Muscle of leg (tissue), 3 donors: ENCODE measurements at regions not wholly inside any gene's neighbourhood (a gene's known extent, or its start where the extent isn't known, plus 50 kb on each side); places are given as distances from the start of the nearest gene placed in this dataset.

Source experiments
- DNase-seq: peaks from one replicate; pipeline ENCODE4 v3.0.0; 2013
- H3K27ac ChIP-seq: one replicate; pipeline ENCODE4 v1.5.1; 2013; ENCODE audit warnings: mild to moderate bottlenecking, low read length, control low read depth
- H3K27me3 ChIP-seq: one replicate; pipeline ENCODE4 v1.6.1; 2013; ENCODE audit warnings: low read length; ENCODE audit not compliant: control insufficient read depth, insufficient read depth
- H3K36me3 ChIP-seq: one replicate; pipeline ENCODE4 v1.6.1; 2013; ENCODE audit warnings: low read length; ENCODE audit not compliant: control insufficient read depth, insufficient read depth
- H3K4me1 ChIP-seq: one replicate; pipeline ENCODE4 v1.6.1; 2013; ENCODE audit warnings: low read length; ENCODE audit not compliant: control insufficient read depth, insufficient read depth
- H3K4me3 ChIP-seq: one replicate; pipeline ENCODE4 v1.5.1; 2013; ENCODE audit warnings: low read length, control low read depth
- H3K9me3 ChIP-seq: replicated peaks from 2 replicates; pipeline ENCODE4 v1.6.1; 2013; ENCODE audit warnings: low read depth, low read length; ENCODE audit not compliant: control insufficient read depth
- WGBS: methylation state at CpG from one replicate; pipeline ENCODE4 v1.1.5; 2013; ENCODE audit warnings: missing lambda C conversion rate; ENCODE audit not compliant: insufficient coverage; 5-methylcytosine and 5-hydroxymethylcytosine counted together

GRCh38 chr2:193334401-193334800 lies 1139.7 kb upstream of the TMEFF2 start:
- no peaks in the 10 kb centered on the region for H3K36me3 ChIP-seq
- no peak for DNase-seq
- no peaks in the 10 kb centered on the region for H3K9me3 ChIP-seq
- no peaks in the 10 kb centered on the region for H3K27me3 ChIP-seq
- no peaks in the 10 kb centered on the region for H3K4me1 ChIP-seq
- WGBS, result no CpG with 5 or more reads among the region's 1 CpG
- H3K4me3 ChIP-seq, result no peak overlapping the region
- H3K27ac ChIP-seq, result no peak overlapping the region

DNA sequence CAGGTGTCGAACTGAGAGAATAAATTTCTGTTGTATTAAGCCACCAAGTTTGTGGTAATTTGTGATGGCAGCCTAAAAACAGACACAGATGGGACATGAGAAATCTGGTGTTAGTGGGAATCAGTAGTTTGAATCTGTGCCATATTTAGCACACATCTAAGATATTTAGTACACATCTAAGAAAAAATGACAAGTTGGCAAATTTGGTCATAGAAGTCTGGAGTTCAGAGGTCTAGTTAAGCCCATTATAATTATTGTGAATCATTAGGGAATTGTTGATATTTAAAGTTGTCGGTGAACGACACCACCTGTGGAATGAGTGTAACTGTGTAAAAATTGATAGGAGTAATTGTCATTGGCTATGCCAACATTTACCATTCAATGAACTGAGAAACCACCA lies 1138.8 kb upstream of the TMEFF2 start:
- WGBS, result no CpG with 5 or more reads among the region's 3 CpGs
- no peaks in the 10 kb centered on the region for H3K36me3 ChIP-seq

DNA sequence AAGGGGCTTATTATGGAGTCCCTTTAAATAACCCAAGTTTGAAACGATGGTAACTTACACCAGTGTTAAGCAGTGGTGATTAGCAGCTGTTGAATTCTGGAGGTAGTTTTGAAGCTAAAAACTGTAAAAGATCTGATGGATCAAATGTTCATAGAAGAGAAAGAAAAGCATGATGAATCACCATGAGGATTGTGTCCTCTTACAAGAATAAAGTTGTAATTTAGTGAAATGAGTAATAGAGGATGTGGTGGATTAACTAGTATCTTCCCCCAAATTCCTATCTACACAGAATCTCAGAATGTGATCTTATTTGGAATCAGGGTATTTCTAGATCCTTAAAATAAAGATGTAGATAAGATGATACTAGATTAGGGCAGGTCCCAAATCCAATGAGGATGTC lies 1138.2 kb upstream of the TMEFF2 start:
- Histone ChIP-seq H3K9me3 (no peaks in the 10 kb centered on the region), H3K4me3 (no peak overlapping the region), H3K27me3 (no peaks in the 10 kb centered on the region), H3K27ac (no peak overlapping the region), H3K36me3 (no peaks in the 10 kb centered on the region), H3K4me1 (no peaks in the 10 kb centered on the region)
- no CpG with 5 or more reads among the region's 1 CpG for WGBS
- DNase-seq, result no peak

More for the DNA sequence above, 1138.8 kb upstream of the TMEFF2 start:
- H3K27ac ChIP-seq, result no peak overlapping the region
- DNase-seq, result no peak
- H3K4me3 ChIP-seq, result no peak overlapping the region
- H3K27me3 ChIP-seq, result no peaks in the 10 kb centered on the region
- H3K9me3 ChIP-seq, result no peaks in the 10 kb centered on the region
- no peaks in the 10 kb centered on the region for H3K4me1 ChIP-seq

DNA sequence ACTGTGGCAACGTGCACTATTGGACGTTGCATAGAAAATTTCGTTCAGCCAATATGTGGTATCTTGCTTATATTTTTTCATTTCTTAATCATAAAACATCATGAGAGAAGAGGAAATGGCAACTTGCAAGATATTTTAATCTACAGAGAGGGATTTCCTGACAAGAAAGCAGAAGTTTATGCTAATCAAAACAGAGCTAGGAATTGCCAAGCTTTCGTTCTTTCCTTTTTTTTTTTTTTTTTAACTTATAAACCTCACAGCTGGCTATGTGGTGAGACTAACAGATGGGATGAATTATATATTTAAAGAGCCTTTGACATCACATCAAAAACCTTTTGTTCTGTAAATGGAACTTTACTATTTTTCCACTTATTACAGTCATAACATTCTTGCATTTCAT lies 1136.9 kb upstream of the TMEFF2 start:
- Histone ChIP-seq H3K9me3 (no peaks in the 10 kb centered on the region), H3K27me3 (no peaks in the 10 kb centered on the region), H3K36me3 (no peaks in the 10 kb centered on the region), H3K4me3 (no peak overlapping the region), H3K4me1 (no peaks in the 10 kb centered on the region), H3K27ac (no peak overlapping the region)
- peak; percentile 73 for DNase-seq
- no CpG with 5 or more reads among the region's 4 CpGs for WGBS

- H3K4me1 ChIP-seq, result no peaks in the 10 kb centered on the region
- no peaks in the 10 kb centered on the region for H3K9me3 ChIP-seq
- H3K36me3 ChIP-seq, result no peaks in the 10 kb centered on the region
- no peak overlapping the region for H3K27ac ChIP-seq
- no CpG with 5 or more reads among the region's 4 CpGs for WGBS
- H3K4me3 ChIP-seq, result no peak overlapping the region
- DNase-seq, result no peak
- no peaks in the 10 kb centered on the region for H3K27me3 ChIP-seq
Observed at GRCh38 chr2:193326296-193326695, 1131.6 kb upstream of the TMEFF2 start.

GRCh38 chr2:193315428-193316091 lies 1120.8 kb upstream of the TMEFF2 start:
- Histone ChIP-seq H3K4me3 (no peak overlapping the region), H3K9me3 (no peaks in the 10 kb centered on the region), H3K27me3 (no peaks in the 10 kb centered on the region), H3K36me3 (no peaks in the 10 kb centered on the region), H3K4me1 (no peaks in the 10 kb centered on the region), H3K27ac (no peak overlapping the region)
- no peak for DNase-seq
- WGBS, result no CpG with 5 or more reads among the region's 1 CpG

DNA sequence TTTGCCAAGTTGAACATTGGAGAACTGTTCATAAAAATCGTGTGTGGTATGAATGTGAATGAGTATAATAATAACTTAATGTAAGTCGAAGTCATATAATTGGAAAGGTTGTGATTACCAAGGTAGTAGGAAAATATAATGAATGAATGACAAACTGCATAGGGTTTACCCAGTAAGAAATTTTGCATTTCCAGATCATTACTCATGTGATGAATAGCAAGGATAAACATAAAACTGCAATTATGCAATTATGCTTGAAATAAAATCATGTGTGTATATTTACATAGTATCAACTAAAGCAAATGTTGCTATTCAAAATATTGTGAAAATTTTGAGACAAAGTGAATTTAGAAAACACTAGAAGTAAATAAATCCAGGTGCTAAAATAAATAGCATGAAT lies 1108.7 kb upstream of the TMEFF2 start:
- no peak overlapping the region for H3K4me3 ChIP-seq
- H3K27me3 ChIP-seq, result no peaks in the 10 kb centered on the region
- no peaks in the 10 kb centered on the region for H3K36me3 ChIP-seq
- H3K4me1 ChIP-seq, result no peaks in the 10 kb centered on the region
- H3K9me3 ChIP-seq, result no peaks in the 10 kb centered on the region
- no peak overlapping the region for H3K27ac ChIP-seq
- DNase-seq, result no peak
- no CpG with 5 or more reads among the region's 2 CpGs for WGBS

GRCh38 chr2:193294371-193294770 lies 1099.6 kb upstream of the TMEFF2 start:
- Histone ChIP-seq H3K9me3 (no peaks in the 10 kb centered on the region), H3K4me3 (no peak overlapping the region), H3K36me3 (no peaks in the 10 kb centered on the region), H3K27me3 (no peaks in the 10 kb centered on the region), H3K4me1 (no peaks in the 10 kb centered on the region), H3K27ac (no peak overlapping the region)
- WGBS, result no CpG with 5 or more reads among the region's 1 CpG
- no peak for DNase-seq

- Histone ChIP-seq H3K27me3 (no peaks in the 10 kb centered on the region), H3K9me3 (no peaks in the 10 kb centered on the region), H3K27ac (no peak overlapping the region), H3K4me1 (no peaks in the 10 kb centered on the region), H3K36me3 (no peaks in the 10 kb centered on the region), H3K4me3 (no peak overlapping the region)
- no peak for DNase-seq
- WGBS, result no CpG with 5 or more reads among the region's 2 CpGs
Observed at GRCh38 chr2:193279361-193279760, 1084.6 kb upstream of the TMEFF2 start.

DNA sequence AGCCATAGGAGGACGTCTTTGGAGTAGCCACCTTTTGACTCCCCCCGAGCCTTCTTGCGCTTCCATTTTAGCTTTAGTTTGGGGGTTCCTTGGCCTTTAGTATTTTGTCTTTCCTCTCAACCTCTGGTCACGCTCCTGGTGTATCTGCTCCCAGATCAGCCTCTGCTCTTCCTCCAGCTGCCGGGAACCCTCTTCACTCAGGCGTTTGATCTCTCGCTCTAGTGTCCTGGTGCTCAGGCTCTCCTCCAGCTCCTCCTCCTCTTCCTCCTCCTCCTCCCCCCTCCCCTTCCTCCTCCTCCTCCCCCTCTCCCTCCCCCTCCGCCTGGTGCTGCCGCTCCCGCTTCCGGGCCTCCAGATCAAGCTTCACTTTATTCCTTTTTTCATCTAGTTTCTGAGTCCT lies 1082.3 kb upstream of the TMEFF2 start:
- WGBS, result 67% methylated on average over 6 of the region's 11 CpGs
- H3K9me3 ChIP-seq, result no peaks in the 10 kb centered on the region
- no peaks in the 10 kb centered on the region for H3K36me3 ChIP-seq
- no peaks in the 10 kb centered on the region for H3K27me3 ChIP-seq
- H3K4me1 ChIP-seq, result no peaks in the 10 kb centered on the region
- no peak overlapping the region for H3K4me3 ChIP-seq
- no peak for DNase-seq
- H3K27ac ChIP-seq, result no peak overlapping the region

DNA sequence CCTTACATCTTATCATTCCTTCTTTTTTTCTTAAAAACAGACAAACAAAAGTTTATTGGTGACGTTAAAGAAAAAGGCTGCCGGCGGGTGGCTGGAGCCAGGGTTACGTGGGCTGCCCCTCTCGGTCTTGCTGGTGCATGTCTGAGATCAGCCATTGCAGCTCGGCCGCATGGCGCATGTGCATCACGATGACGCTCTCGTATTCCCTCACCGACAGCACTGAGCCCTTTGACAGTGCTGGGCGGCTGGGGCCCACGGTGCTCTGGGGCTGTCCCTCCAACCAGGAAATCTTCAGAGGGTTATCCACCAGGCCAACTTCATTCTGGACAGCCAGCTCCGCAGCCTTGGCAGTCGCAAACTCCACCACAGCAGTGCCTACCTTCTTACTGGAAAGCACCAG lies 1081.8 kb upstream of the TMEFF2 start:
- no peak for DNase-seq
- Histone ChIP-seq H3K9me3 (no peaks in the 10 kb centered on the region), H3K27me3 (no peaks in the 10 kb centered on the region), H3K4me3 (no peak overlapping the region), H3K27ac (no peak overlapping the region), H3K4me1 (no peaks in the 10 kb centered on the region), H3K36me3 (no peaks in the 10 kb centered on the region)
- 96% methylated on average over 16 of the region's 16 CpGs for WGBS
